WTC11 (cell line): ENCODE measurements at regions not wholly inside any gene's neighbourhood (a gene's known extent, or its start where the extent isn't known, plus 50 kb on each side); places are given as distances from the start of the nearest gene placed in this dataset.

Source experiments
- ATAC-seq: fragments of 200-7000 bp; cut with Tn5 transposase; 2 replicates; pipeline ENCODE4 v1.10.0; 2021; ENCODE audit warnings: mild to moderate bottlenecking, moderate library complexity
- CTCF ChIA-PET: fragments of 300-600 bp; sonication (Branson Sonifier 250); formaldehyde crosslinking; loops from one replicate; lab custom pipeline; 2021; ENCODE audit warnings: antibody characterized with exemption; lab: Charles Lee
- POLR2A ChIA-PET: fragments of 350-600 bp; sonication (Branson Sonifier 250); formaldehyde crosslinking; loops from one replicate; lab custom pipeline; 2021; ENCODE audit warnings: antibody characterized with exemption; lab: Charles Lee
- DNase-seq: peaks from one replicate; pipeline ENCODE4 v3.0.0; 2021; ENCODE audit warnings: low spot score
- H3K27ac Mint-ChIP-seq: 2 replicates; pipeline ENCODE4 v1.8.0; 2021; ENCODE audit warnings: mixed read lengths
- H3K27me3 Mint-ChIP-seq: 2 replicates; pipeline ENCODE4 v1.8.0; 2021; ENCODE audit warnings: low read depth, mild to moderate bottlenecking, moderate library complexity, mixed read lengths
- H3K36me3 Mint-ChIP-seq: 2 replicates; pipeline ENCODE4 v1.8.0; 2021; ENCODE audit warnings: mixed read lengths
- H3K4me1 Mint-ChIP-seq: 2 replicates; pipeline ENCODE4 v1.8.0; 2022; ENCODE audit warnings: mixed read lengths
- H3K4me3 Mint-ChIP-seq: 2 replicates; pipeline ENCODE4 v1.8.0; 2021; ENCODE audit warnings: mild to moderate bottlenecking, moderate library complexity, mixed read lengths
- H3K9me3 Mint-ChIP-seq: 2 replicates; pipeline ENCODE4 v1.8.0; 2021; ENCODE audit warnings: mixed read lengths
- CBFB ChIP-seq: sonication (generic); formaldehyde crosslinking; IDR thresholded peaks from 2 replicates; pipeline ENCODE4 v1.8.1; 2022; ENCODE audit warnings: mild to moderate bottlenecking, low read depth, missing genetic modification reagents
- CREB1 ChIP-seq: sonication (generic); formaldehyde crosslinking; IDR thresholded peaks from 2 replicates; pipeline ENCODE4 v1.8.0; 2023; ENCODE audit warnings: mild to moderate bottlenecking, missing genetic modification reagents
- FOXK1 ChIP-seq: sonication (generic); formaldehyde crosslinking; IDR thresholded peaks from 2 replicates; pipeline ENCODE4 v1.8.0; 2022; ENCODE audit warnings: mild to moderate bottlenecking, moderate library complexity, missing genetic modification reagents
- FOXP1 ChIP-seq: sonication (generic); formaldehyde crosslinking; IDR thresholded peaks from 2 replicates; pipeline ENCODE4 v1.8.0; 2022; ENCODE audit warnings: missing genetic modification reagents, mild to moderate bottlenecking, moderate library complexity, borderline replicate concordance
- GRHL2 ChIP-seq: fragments of 250-450 bp; sonication (Bioruptor Pico); IDR thresholded peaks from 2 replicates; pipeline ENCODE4 v1.8.0; 2022; ENCODE audit warnings: mild to moderate bottlenecking, moderate library complexity; ENCODE audit not compliant: insufficient replicate concordance, severe bottlenecking
- HMGXB4 ChIP-seq: sonication (generic); formaldehyde crosslinking; IDR thresholded peaks from 2 replicates; pipeline ENCODE4 v1.8.1; 2023; ENCODE audit warnings: mild to moderate bottlenecking, moderate library complexity, missing genetic modification reagents
- IRF1 ChIP-seq: sonication (generic); formaldehyde crosslinking; IDR thresholded peaks from 2 replicates; pipeline ENCODE4 v1.8.0; 2023; ENCODE audit warnings: missing genetic modification reagents
- MAX ChIP-seq: sonication (generic); formaldehyde crosslinking; IDR thresholded peaks from 2 replicates; pipeline ENCODE4 v1.8.0; 2022; ENCODE audit warnings: mild to moderate bottlenecking, missing genetic modification reagents
- RORB ChIP-seq: fragments of 250-450 bp; sonication (Bioruptor Pico); IDR thresholded peaks from 2 replicates; pipeline ENCODE4 v1.9.0; 2021; ENCODE audit warnings: mild to moderate bottlenecking
- TCF7 ChIP-seq: sonication (generic); formaldehyde crosslinking; IDR thresholded peaks from 2 replicates; pipeline ENCODE4 v1.8.0; 2022; ENCODE audit warnings: mild to moderate bottlenecking, low read depth, missing genetic modification reagents, moderate library complexity
- TEAD4 ChIP-seq: sonication (generic); formaldehyde crosslinking; IDR thresholded peaks from 2 replicates; pipeline ENCODE4 v1.8.0; 2022; ENCODE audit warnings: mild to moderate bottlenecking, missing genetic modification reagents
- ZMAT4 ChIP-seq: fragments of 250-450 bp; sonication (Bioruptor Pico); IDR thresholded peaks from 2 replicates; pipeline ENCODE4 v1.9.0; 2021; ENCODE audit warnings: mild to moderate bottlenecking
- ZNF121 ChIP-seq: sonication (generic); formaldehyde crosslinking; IDR thresholded peaks from 2 replicates; pipeline ENCODE4 v1.8.0; 2023; ENCODE audit warnings: missing genetic modification reagents
- ZNF232 ChIP-seq: sonication (generic); formaldehyde crosslinking; IDR thresholded peaks from 2 replicates; pipeline ENCODE4 v1.8.0; 2022; ENCODE audit warnings: mild to moderate bottlenecking, missing genetic modification reagents
- ZNF396 ChIP-seq: fragments of 250-450 bp; sonication (Bioruptor Pico); IDR thresholded peaks from 2 replicates; pipeline ENCODE4 v1.8.0; 2021; ENCODE audit warnings: mild to moderate bottlenecking, moderate library complexity, borderline replicate concordance
- ZNF512 ChIP-seq: sonication (generic); formaldehyde crosslinking; IDR thresholded peaks from 2 replicates; pipeline ENCODE4 v1.8.1; 2022; ENCODE audit warnings: missing genetic modification reagents, borderline replicate concordance
- ZNF671 ChIP-seq: fragments of 250-450 bp; sonication (Bioruptor Pico); IDR thresholded peaks from 2 replicates; pipeline ENCODE4 v1.8.0; 2021; ENCODE audit warnings: mild to moderate bottlenecking

- POLR2A ChIA-PET = no interaction called here
These were observed 90.3 kb downstream of the DIRAS2 start for GRCh38 chr9:90552317-90552716.

GRCh38 chr9:90555351-90556057 lies 87.1 kb downstream of the DIRAS2 start:
- no peak overlapping the region for H3K27ac Mint-ChIP-seq
- H3K4me1 Mint-ChIP-seq = 0 out of 2 replicates have a peak, but pooled peaks cover 4% of the 10 kb centered on the region
- H3K27me3 Mint-ChIP-seq = no peaks in the 10 kb centered on the region

More at GRCh38 chr9:90552317-90552716, 90.3 kb downstream of the DIRAS2 start:
- DNase-seq (no peak), ATAC-seq (no peak)
- H3K4me1 Mint-ChIP-seq = 0 out of 2 replicates have a peak, but pooled peaks cover 4% of the 10 kb centered on the region
- H3K27me3 Mint-ChIP-seq = no peaks in the 10 kb centered on the region
- no peak overlapping the region for H3K27ac Mint-ChIP-seq
- CTCF ChIA-PET = no interaction called here
- no peak for TF ChIP-seq FOXP1
- TF ChIP-seq ZNF396 (CRISPR knock-in tag) = no peak
- no peak overlapping the region for H3K4me3 Mint-ChIP-seq
- peaks cover 7% of the 10 kb centered on the region; the same call in 1 of the 2 replicates for H3K36me3 Mint-ChIP-seq
- H3K9me3 Mint-ChIP-seq = peaks cover 24% of the 10 kb centered on the region

More at GRCh38 chr9:90555351-90556057, 87.1 kb downstream of the DIRAS2 start:
- Mint-ChIP-seq H3K4me3 (no peak overlapping the region), H3K9me3 (peaks cover 14% of the 10 kb centered on the region), H3K36me3 (no peaks in the 10 kb centered on the region)
- POLR2A ChIA-PET = no interaction called here
- no peak for TF ChIP-seq GRHL2 (CRISPR knock-in tag)
- no peak for TF ChIP-seq HMGXB4 (CRISPR knock-in tag)
- no peak for TF ChIP-seq MAX
- no peak for TF ChIP-seq ZNF232
- TF ChIP-seq TEAD4 (CRISPR knock-in tag) = no peak
- TF ChIP-seq CBFB (CRISPR knock-in tag) = no peak
- TF ChIP-seq ZMAT4 (CRISPR knock-in tag) = no peak
- TF ChIP-seq RORB (CRISPR knock-in tag) = no peak
- TF ChIP-seq ZNF121 (CRISPR knock-in tag) = no peak
- TF ChIP-seq TCF7 (CRISPR knock-in tag) = no peak
- no peak for TF ChIP-seq FOXK1 (CRISPR knock-in tag)
- TF ChIP-seq IRF1 (CRISPR knock-in tag) = no peak
- TF ChIP-seq ZNF512 (CRISPR knock-in tag) = no peak
- TF ChIP-seq CREB1 (CRISPR knock-in tag) = no peak
- TF ChIP-seq ZNF671 (CRISPR knock-in tag) = no peak
- DNase-seq = no peak
- CTCF ChIA-PET = no interaction called here
- ATAC-seq = no peak
